ENCODE measurements at regions not wholly inside any gene's neighbourhood (a gene's known extent, or its start where the extent isn't known, plus 50 kb on each side); places are given as distances from the start of the nearest gene placed in this dataset.

GRCh38 chr6:81126150-81126549 is 626.3 kb downstream of the TENT5A start:
- TF ChIP-seq, protein P1, sequence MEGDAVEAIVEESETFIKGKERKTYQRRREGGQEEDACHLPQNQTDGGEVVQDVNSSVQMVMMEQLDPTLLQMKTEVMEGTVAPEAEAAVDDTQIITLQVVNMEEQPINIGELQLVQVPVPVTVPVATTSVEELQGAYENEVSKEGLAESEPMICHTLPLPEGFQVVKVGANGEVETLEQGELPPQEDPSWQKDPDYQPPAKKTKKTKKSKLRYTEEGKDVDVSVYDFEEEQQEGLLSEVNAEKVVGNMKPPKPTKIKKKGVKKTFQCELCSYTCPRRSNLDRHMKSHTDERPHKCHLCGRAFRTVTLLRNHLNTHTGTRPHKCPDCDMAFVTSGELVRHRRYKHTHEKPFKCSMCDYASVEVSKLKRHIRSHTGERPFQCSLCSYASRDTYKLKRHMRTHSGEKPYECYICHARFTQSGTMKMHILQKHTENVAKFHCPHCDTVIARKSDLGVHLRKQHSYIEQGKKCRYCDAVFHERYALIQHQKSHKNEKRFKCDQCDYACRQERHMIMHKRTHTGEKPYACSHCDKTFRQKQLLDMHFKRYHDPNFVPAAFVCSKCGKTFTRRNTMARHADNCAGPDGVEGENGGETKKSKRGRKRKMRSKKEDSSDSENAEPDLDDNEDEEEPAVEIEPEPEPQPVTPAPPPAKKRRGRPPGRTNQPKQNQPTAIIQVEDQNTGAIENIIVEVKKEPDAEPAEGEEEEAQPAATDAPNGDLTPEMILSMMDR (IDR thresholded peaks at IDR 0.05; ENCODE audit: low read depth, low read length) = no peak
- no peak for TF ChIP-seq POLR2A (IDR thresholded peaks at IDR 0.05; ENCODE audit: extremely low read depth, insufficient read length)

Data from NB4 (cell line).